ENCODE measurements at regions not wholly inside any gene's neighbourhood (a gene's known extent, or its start where the extent isn't known, plus 50 kb on each side); places are given as distances from the start of the nearest gene placed in this dataset.

DNA sequence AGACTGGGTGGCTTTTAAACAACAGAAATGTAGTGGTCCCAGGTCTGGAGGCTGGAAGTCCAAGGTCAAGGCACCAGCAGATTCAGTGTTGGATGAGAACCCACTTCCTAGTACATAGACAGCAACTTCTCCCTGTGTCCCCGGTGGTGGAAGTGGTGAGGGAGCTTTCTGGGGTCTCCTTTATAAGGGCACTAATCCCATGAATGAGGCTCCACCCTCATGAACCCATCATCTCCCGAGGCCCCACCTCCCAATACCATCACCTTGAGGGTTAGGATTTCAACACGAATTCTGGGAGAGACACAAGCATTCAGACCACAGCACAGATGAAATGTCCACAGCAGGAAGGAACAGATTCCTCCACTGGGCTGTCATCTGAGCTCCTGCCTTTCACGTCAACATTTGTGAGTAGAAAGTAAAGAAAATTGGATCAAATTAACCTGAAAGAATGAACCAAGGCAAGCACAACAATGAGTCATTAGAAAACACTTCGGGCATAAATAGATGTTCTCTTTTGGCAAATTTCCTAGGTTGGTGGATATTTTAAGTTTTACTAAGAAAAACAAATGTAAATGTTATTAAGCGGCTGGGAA, 130.7 kb downstream of the RNASET2 start:
- Mint-ChIP-seq H3K36me3 (no peaks in the 10 kb centered on the region), H3K4me3 (no peak overlapping the region), H3K4me1 (peaks cover under 1% of the 10 kb centered on the region), H3K9me3 (no peaks in the 10 kb centered on the region), H3K27ac (no peak overlapping the region)
- no peak for DNase-seq (ENCODE audit: low spot score in 2 of 2)
- no peak for ATAC-seq

DNA sequence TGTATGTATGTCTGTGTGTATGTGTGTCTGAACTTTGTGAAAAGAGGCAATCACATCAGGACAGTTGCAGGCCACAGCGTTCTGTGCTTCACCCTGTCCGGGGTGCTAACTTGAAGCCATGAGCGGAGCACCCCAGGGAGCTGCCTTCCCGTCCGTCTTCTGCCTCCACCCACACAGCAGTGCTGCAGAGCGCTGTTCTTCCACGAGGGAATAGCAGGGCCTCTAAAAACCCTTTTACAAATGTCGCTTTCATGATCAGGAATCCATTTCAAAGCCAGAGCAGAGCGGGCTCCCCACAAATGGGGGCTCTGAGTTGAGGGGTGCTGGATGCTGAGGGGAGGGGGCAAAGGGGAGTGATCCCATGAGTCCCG, 131.5 kb downstream of the RNASET2 start:
- no peak overlapping the region for H3K4me3 Mint-ChIP-seq
- no peak overlapping the region for H3K27ac Mint-ChIP-seq
- H3K36me3 Mint-ChIP-seq = no peaks in the 10 kb centered on the region
- no peaks in the 10 kb centered on the region for H3K9me3 Mint-ChIP-seq
- DNase-seq (ENCODE audit: low spot score in 2 of 2) (no peak), ATAC-seq (no peak)
- no peaks in the 10 kb centered on the region for H3K4me1 Mint-ChIP-seq

DNA sequence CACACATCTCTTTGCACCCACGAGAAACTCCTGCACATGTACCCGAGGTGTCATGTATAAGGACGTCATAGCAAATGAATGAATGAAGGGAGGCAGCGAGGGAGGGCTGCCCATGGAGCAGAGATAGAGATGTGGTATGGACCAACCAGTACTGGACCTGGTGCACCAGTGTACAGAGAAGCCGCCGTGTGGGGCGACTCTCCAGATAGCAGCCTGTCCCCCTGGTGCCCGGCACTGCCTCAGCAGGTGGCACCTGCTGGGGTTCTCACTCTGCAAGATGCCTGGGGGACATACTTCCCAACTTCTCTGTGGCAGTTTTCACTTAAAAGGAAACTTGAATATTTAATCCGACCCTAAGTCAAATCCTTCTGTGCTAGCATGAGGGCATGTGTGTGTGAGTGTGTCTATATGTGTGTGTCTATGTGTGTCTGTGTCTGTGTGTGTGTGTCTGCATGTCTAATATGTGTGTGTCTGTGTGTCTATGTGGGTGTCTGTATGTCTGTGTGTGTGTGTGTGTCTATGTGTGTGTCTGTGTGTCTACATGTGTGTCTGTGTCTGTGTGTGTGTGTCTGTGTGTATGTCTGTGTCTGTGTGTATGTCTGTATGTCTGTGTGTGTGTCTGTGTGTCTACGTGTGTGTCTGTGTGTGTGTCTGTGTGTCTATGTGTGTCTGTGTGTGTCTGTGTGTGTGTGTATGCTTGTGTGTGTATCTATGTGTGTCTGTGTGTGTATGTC, 132.0 kb downstream of the RNASET2 start:
- no peaks in the 10 kb centered on the region for H3K4me1 Mint-ChIP-seq
- no peak overlapping the region for H3K27ac Mint-ChIP-seq
- H3K36me3 Mint-ChIP-seq = no peaks in the 10 kb centered on the region
- no peak for ATAC-seq
- no peaks in the 10 kb centered on the region for H3K9me3 Mint-ChIP-seq
- H3K4me3 Mint-ChIP-seq = no peak overlapping the region
- DNase-seq (ENCODE audit: low spot score in 2 of 2) = no peak

DNA sequence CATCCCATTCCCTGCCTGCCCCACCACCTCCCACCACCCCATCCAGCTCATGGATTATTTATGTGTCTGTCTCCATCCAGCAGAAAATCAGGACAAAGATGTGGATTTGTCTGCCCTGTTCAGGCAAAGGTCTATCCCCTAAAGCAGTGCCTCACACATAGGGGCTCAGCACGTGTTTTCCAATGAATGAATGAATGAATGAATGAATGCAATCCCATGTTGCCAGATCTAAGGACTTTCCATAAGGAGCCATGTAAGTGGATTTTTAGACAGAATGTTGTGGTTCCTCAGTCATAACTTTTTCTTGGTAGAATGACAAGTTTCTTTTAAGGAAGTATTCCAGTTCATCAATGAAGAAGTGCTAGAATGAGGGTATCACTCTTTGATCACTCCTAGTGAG, 133.7 kb downstream of the RNASET2 start:
- no peak for DNase-seq (ENCODE audit: low spot score in 2 of 2)
- no peak overlapping the region for H3K4me3 Mint-ChIP-seq
- H3K4me1 Mint-ChIP-seq = no peaks in the 10 kb centered on the region
- no peak overlapping the region for H3K27ac Mint-ChIP-seq
- no peak for ATAC-seq
- H3K9me3 Mint-ChIP-seq = no peaks in the 10 kb centered on the region
- no peaks in the 10 kb centered on the region for H3K36me3 Mint-ChIP-seq

DNA sequence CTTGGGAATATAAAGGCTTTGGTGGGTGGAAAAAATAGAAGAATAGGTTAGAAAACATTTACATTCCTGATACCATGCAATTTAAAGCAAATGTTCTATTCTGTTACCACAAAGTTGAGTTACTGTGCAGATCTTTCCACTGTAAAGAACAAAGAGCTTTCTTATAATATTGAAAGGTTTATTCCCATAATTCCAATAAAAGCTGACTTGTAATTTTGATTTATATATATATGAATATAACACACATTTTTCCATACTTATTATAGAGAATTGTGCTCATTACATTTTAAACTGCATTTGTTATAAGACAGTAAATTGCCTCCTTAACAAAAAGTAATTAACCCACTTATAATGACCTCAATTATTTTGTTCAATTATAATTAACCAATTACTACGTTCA, 135.9 kb downstream of the RNASET2 start:
- ATAC-seq = no peak
- Mint-ChIP-seq H3K27ac (no peak overlapping the region), H3K4me3 (no peak overlapping the region), H3K4me1 (no peaks in the 10 kb centered on the region), H3K36me3 (no peaks in the 10 kb centered on the region), H3K9me3 (no peaks in the 10 kb centered on the region)
- DNase-seq (ENCODE audit: low spot score in 2 of 2) = no peak

DNA sequence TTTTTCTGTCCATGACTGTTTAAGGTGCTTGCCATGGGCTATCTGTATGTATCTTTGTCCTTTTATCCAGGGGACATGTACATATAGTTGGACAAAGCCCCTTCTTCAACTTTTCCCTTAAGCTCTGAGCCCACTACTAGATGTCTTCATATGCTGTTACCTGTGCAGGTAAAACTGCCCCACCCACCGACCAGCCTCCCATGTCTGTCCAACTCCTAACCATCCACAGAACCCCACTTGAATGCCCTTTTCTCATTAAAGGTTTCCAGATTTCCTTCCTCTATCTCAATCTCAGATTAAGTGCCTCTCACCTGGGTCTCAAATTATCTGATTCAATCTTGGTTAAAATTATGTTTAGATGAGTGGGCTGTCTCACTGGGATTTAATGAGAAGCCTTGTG, 136.3 kb downstream of the RNASET2 start:
- H3K27ac Mint-ChIP-seq = no peak overlapping the region
- H3K9me3 Mint-ChIP-seq = no peaks in the 10 kb centered on the region
- ATAC-seq = no peak
- H3K4me3 Mint-ChIP-seq = no peak overlapping the region
- H3K36me3 Mint-ChIP-seq = no peaks in the 10 kb centered on the region
- no peak for DNase-seq (ENCODE audit: low spot score in 2 of 2)
- H3K4me1 Mint-ChIP-seq = no peaks in the 10 kb centered on the region

DNA sequence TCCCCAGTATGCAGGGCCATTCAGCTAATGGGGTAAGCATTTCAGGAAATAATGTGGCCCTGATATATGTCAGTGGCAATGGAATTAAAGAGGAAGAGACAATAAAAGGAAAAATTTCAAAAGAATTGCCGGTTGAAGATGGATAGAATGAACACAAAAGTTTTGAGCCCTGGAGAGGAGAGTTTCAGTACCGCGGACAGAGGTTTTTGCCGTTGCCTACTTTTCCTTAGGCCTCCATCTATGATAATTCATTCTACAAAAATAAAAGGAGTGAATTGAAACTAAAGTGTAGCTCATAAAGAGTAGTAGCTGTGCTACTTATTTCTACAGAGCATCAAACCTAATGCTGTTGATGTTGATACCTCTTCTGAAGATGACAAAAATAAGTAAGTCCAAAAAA, 140.7 kb downstream of the RNASET2 start:
- ATAC-seq (no peak), DNase-seq (ENCODE audit: low spot score in 2 of 2) (no peak)
- Mint-ChIP-seq H3K4me3 (no peak overlapping the region), H3K9me3 (no peaks in the 10 kb centered on the region), H3K27ac (no peak overlapping the region), H3K36me3 (no peaks in the 10 kb centered on the region), H3K4me1 (no peaks in the 10 kb centered on the region)

DNA sequence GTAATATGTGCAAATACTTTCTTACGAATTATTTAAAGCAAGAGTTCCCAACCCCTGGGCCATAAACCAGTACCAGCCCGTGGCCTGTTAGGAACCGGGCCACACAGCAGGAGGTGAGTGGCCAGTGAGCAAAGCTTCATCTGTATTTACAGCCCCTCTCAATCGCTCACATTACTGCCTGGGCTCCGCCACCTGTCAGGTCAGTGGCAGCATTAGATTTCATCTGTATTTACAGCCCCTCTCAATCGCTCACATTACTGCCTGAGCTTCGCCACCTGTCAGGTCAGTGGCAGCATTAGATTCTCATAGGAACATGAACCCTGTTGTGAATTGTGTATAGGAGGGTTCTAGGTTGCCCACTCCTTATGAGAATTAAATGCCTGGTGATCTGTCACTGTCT, 142.0 kb downstream of the RNASET2 start:
- no peaks in the 10 kb centered on the region for H3K9me3 Mint-ChIP-seq
- H3K36me3 Mint-ChIP-seq = no peaks in the 10 kb centered on the region
- H3K4me3 Mint-ChIP-seq = no peak overlapping the region
- DNase-seq (ENCODE audit: low spot score in 2 of 2) (no peak), ATAC-seq (no peak)
- no peak overlapping the region for H3K27ac Mint-ChIP-seq
- H3K4me1 Mint-ChIP-seq = no peaks in the 10 kb centered on the region

DNA sequence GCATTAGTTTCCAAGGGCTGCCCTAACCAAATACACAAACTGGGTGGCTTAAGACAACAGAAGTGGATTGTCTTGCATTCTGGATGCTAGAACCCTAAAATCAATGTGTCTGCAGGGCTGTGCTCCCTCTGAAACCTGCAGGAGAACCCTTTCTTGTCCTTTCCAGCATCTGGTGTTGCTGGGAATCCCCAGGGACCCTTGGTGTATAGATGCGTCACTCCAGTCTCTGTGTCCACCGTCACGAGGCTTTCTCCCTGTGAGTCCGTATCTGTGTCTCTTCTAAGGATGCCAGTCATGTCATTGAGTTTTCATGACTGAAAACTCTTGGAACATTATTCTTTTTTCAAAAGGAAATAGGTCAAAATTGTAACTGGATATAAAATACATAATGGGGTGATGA, 142.9 kb downstream of the RNASET2 start:
- Mint-ChIP-seq H3K9me3 (peaks cover 3% of the 10 kb centered on the region), H3K36me3 (no peaks in the 10 kb centered on the region), H3K27ac (no peak overlapping the region), H3K4me3 (no peak overlapping the region), H3K4me1 (no peaks in the 10 kb centered on the region)
- no peak for ATAC-seq
- no peak for DNase-seq (ENCODE audit: low spot score in 2 of 2)

DNA sequence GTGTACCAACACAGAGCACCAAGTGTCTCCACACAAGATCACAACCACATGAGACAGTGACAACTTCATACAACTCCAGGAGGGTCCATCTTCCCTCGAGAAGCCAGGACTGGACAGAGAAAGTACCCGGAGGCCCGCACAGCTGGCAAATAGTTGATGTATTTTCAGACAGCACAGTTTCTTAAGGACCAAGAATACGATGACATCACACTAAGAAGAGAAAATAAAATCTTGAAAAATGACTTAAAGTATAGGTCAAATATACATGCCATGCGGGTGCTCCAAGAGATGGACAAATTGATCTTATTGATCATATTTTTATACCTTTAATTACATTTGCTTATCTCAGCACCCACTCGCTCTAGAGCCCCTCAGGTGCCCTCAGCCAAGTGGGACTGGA, 145.5 kb downstream of the RNASET2 start:
- H3K27ac Mint-ChIP-seq = no peak overlapping the region
- ATAC-seq (no peak), DNase-seq (ENCODE audit: low spot score in 2 of 2) (no peak)
- H3K9me3 Mint-ChIP-seq = peaks cover 20% of the 10 kb centered on the region
- no peaks in the 10 kb centered on the region for H3K36me3 Mint-ChIP-seq
- H3K4me1 Mint-ChIP-seq = no peaks in the 10 kb centered on the region
- H3K4me3 Mint-ChIP-seq = no peak overlapping the region

DNA sequence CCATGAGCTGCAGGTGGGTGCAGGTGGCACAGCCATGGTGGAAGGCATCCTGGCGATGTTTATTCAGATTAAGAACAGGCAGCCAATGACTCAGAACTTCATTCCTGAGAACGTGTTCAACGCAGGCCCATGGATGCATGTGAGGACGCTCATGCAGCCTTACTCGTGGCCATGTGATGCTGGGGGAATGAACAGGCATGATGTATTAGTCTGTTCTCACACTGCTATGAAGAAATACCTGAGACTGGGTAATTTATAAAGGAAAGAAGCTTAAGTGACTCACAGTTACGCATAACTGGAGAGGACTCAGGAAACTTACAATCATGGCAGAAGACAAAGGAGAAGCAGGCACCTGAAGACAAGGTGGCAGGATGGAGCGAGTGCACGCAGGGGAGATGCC, 146.6 kb downstream of the RNASET2 start:
- DNase-seq (ENCODE audit: low spot score in 2 of 2) = no peak
- Mint-ChIP-seq H3K36me3 (no peaks in the 10 kb centered on the region), H3K27ac (no peak overlapping the region), H3K9me3 (peaks cover 25% of the 10 kb centered on the region), H3K4me3 (no peak overlapping the region), H3K4me1 (no peaks in the 10 kb centered on the region)
- ATAC-seq = no peak

DNA sequence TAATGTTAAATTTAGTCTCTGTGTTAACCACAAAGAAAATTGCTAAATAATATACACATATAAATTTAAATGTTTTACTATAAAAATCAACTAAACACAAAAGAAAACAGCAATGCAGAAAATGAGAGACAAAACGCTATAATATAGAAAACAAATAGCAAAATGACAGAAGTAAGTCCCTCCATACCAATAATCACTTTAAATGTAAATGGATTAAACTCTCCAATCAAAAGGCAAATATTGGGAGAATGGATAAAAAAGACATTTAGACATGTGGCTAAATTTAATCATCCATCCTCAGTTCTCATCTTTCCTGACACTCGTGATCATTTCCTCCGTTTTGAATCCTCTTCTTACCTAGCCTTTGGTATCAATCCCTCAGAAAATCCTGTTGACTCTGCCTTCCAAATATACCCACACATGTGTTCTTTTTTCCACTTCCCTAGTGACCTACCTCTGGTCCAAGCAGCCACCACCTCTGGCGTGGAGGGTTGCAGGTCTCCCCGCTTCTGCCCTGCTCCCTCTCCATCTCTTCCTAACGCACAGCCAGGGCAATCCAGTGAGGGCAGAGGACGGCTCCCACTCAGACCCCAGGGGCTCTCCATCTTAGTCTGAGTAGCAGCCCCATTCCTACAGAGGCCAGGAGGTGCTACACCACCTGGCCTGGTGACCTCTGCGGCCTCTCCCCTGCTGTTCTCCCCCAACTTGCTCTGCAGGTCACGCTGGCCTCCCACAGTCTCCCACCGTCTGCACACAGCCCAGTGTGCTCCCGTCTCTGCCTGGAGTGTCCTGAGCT, 149.2 kb downstream of the RNASET2 start:
- DNase-seq (ENCODE audit: low spot score in 2 of 2) (no peak), ATAC-seq (no peak)
- H3K4me3 Mint-ChIP-seq = no peak overlapping the region
- peaks cover 27% of the 10 kb centered on the region for H3K9me3 Mint-ChIP-seq
- no peaks in the 10 kb centered on the region for H3K36me3 Mint-ChIP-seq
- no peaks in the 10 kb centered on the region for H3K4me1 Mint-ChIP-seq
- no peak overlapping the region for H3K27ac Mint-ChIP-seq

DNA sequence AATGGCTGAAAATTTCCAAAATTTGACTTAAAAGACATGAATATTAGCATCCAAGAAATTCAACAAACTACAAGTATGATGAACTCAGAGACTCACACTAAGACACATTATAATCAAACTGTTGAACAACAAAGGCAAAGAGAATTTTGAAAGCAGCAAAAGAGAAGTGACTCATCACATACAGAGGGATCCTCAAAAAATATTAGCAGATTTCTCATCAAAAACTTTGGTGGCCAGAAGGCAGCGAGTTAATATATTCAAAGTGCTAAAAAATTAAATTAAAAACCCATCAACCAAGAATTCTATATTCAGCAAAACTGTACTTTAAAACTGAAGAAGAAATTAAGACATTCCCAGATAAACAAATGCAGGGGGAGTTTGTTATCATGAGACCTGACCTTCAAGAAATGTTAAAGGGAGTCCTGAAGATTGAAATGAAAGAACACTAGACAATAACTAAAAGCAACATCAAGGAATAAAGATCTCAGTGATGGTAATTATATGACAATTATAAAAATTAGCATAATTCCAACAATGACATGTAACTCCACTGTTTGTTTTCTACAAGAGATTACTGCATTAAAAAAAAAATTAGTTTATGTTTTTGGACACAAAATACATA, 150.0 kb downstream of the RNASET2 start:
- Mint-ChIP-seq H3K27ac (no peak overlapping the region), H3K4me1 (no peaks in the 10 kb centered on the region), H3K9me3 (peaks cover 27% of the 10 kb centered on the region), H3K4me3 (no peak overlapping the region), H3K36me3 (no peaks in the 10 kb centered on the region)
- no peak for ATAC-seq
- no peak for DNase-seq (ENCODE audit: low spot score in 2 of 2)

DNA sequence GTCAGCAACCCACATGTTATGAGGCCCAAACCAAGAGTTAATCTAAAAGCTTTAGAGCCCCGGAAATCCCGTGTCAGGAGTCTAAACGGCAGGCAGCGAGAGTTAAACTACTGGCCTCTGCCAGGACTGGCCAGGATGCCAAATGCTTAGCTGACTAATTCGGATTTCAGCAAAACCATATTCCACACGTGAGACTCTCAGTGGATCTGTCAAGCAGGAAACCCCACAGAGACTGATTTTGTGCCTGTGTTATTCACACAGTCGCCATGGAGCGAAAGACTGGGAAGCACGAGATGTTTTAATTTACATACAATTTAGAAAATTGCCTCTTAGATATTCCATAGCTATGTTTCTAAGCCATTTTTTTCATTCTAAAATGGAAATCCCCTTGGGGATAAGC, 152.9 kb downstream of the RNASET2 start:
- Mint-ChIP-seq H3K27ac (no peak overlapping the region), H3K36me3 (no peaks in the 10 kb centered on the region), H3K4me3 (no peak overlapping the region), H3K4me1 (no peaks in the 10 kb centered on the region), H3K9me3 (peaks cover 24% of the 10 kb centered on the region)
- ATAC-seq (no peak), DNase-seq (ENCODE audit: low spot score in 2 of 2) (no peak)

DNA sequence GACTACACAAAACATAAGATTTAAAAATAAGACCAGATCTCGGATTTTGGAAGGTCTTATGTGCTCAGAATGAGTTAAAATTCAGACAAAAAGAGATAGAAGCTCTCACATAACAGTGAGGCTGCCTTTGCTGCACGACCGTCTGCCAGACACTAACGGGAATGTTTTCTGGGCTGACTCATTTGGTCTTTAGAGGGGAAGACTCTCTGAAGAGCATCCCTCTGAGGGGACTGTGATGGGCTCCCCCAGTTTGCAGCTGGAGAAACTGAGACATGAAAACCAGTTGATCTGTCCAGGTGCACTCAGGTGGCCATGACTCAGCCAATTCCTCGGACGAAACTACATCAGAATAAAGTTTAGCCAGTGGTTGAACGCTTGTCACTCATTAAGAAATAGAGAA, 153.9 kb downstream of the RNASET2 start:
- Mint-ChIP-seq H3K4me1 (no peaks in the 10 kb centered on the region), H3K4me3 (no peak overlapping the region), H3K9me3 (peaks cover 16% of the 10 kb centered on the region), H3K27ac (no peak overlapping the region), H3K36me3 (no peaks in the 10 kb centered on the region)
- no peak for ATAC-seq
- no peak for DNase-seq (ENCODE audit: low spot score in 2 of 2)

DNA sequence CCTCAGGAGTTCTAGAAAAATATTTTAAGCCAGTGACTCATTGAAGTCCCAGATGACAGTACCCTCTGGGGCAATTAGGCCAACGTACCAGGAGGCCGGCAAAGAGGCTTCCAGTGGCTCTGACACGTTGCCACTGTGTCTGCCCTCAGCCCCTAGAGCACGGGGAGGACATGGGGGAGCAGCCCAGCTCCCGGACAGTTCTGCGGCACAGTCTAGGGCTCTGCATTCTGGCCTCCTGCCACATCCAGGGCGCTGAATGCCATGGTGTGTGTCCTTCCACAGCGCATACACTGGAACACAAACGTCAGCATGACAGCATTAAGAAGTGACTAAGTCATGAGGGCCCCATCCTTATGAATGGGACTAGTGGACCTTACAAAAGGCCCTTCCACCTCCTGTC, 156.2 kb downstream of the RNASET2 start:
- Mint-ChIP-seq H3K4me1 (no peaks in the 10 kb centered on the region), H3K36me3 (no peaks in the 10 kb centered on the region), H3K4me3 (no peak overlapping the region), H3K27ac (no peak overlapping the region), H3K9me3 (peaks cover 3% of the 10 kb centered on the region)
- ATAC-seq = no peak
- no peak for DNase-seq (ENCODE audit: low spot score in 2 of 2)

Measured in stimulated activated effector memory CD8-positive, alpha-beta T cell treated with anti-CD3 and anti-CD28 coated beads, Interleukin-12 subunit alpha, Interleukin-12 subunit beta, amount 100 ng/mL, for 72 hours (primary cell).